ENCODE measurements at regions not wholly inside any gene's neighbourhood (a gene's known extent, or its start where the extent isn't known, plus 50 kb on each side); places are given as distances from the start of the nearest gene placed in this dataset.

GRCh38 chr20:5674176-5674660, 63.4 kb upstream of the GPCPD1 start:
- ChIA-PET CTCF (interaction anchor here in 1 of 2 donors (0.6 kb wide), 1 partner anchor 89 kb away, joined by 3 read pairs; no protein-coding TSS in a partner anchor), POLR2A (no interaction called here)
- no peak overlapping the region for H3K4me3 Mint-ChIP-seq
- Histone ChIP-seq H3K4me1 (ENCODE audit: control insufficient read depth in 1 of 2, extremely low read depth in 1 of 2, insufficient read depth in 2 of 2, low read length in 2 of 2) (peaks cover 0 to 5% of the 10 kb centered on the region in 2 experiments), H3K27me3 (replicated peaks in 1 of 2; ENCODE audit: control insufficient read depth in 2 of 2, extremely low read depth in 1 of 2, insufficient read depth in 2 of 2, low read length in 1 of 2) (peaks cover 0 to 5% of the 10 kb centered on the region in 2 experiments), H3K9me3 (no peaks in the 10 kb centered on the region), H3K27ac (ENCODE audit: low read length) (no peak overlapping the region), H3K36me3 (ENCODE audit: control insufficient read depth in 2 of 2, extremely low read depth in 1 of 2, insufficient read depth in 1 of 2, low read length in 1 of 2) (no peaks in the 10 kb centered on the region), H3K4me3 (ENCODE audit: control insufficient read depth in 1 of 2, extremely low read depth in 1 of 2, low read length in 1 of 2) (no peak overlapping the region)
- no peaks in the 10 kb centered on the region for H3K27me3 Mint-ChIP-seq
- DNase-seq (peak in 1 of 35 experiments; percentile 13), ATAC-seq (replicated peaks in 1 of 4) (peak; percentile 51 to 64 (median 54))
- no peaks in the 10 kb centered on the region for H3K9me3 Mint-ChIP-seq
- no peaks in the 10 kb centered on the region for H3K36me3 Mint-ChIP-seq
- H3K4me1 Mint-ChIP-seq: peaks cover 6 to 9% (median 8%) of the 10 kb centered on the region in 3 donors
- H3K27ac Mint-ChIP-seq: peak overlapping the region; percentile 32 to 50
- WGBS (ENCODE audit: insufficient coverage): no CpG with 5 or more reads among the region's 3 CpGs

- Mint-ChIP-seq H3K36me3 (no peaks in the 10 kb centered on the region), H3K4me3 (no peak overlapping the region), H3K27ac (no peak overlapping the region), H3K9me3 (no peaks in the 10 kb centered on the region), H3K27me3 (no peaks in the 10 kb centered on the region), H3K4me1 (peaks cover 8 to 11% (median 8%) of the 10 kb centered on the region in 3 donors)
- Histone ChIP-seq H3K36me3 (ENCODE audit: control insufficient read depth in 2 of 2, extremely low read depth in 1 of 2, insufficient read depth in 1 of 2, low read length in 1 of 2) (no peaks in the 10 kb centered on the region), H3K4me1 (ENCODE audit: control insufficient read depth in 1 of 2, extremely low read depth in 1 of 2, insufficient read depth in 2 of 2, low read length in 2 of 2) (peaks cover 0 to 5% of the 10 kb centered on the region in 2 experiments), H3K4me3 (ENCODE audit: control insufficient read depth in 1 of 2, extremely low read depth in 1 of 2, low read length in 1 of 2) (no peak overlapping the region), H3K27ac (ENCODE audit: low read length) (no peak overlapping the region), H3K27me3 (replicated peaks in 1 of 2; ENCODE audit: control insufficient read depth in 2 of 2, extremely low read depth in 1 of 2, insufficient read depth in 2 of 2, low read length in 1 of 2) (peaks cover 0 to 5% of the 10 kb centered on the region in 2 experiments), H3K9me3 (no peaks in the 10 kb centered on the region)
- ChIA-PET CTCF (no interaction called here), POLR2A (no interaction called here)
- DNase-seq (no peak), ATAC-seq (replicated peaks in 1 of 4) (no peak)
- 100% methylated on average over 1 of the region's 2 CpGs for WGBS (ENCODE audit: insufficient coverage)
These were observed 60.1 kb upstream of the GPCPD1 start for GRCh38 chr20:5670874-5671273.

- ChIA-PET POLR2A (no interaction called here), CTCF (no interaction called here)
- H3K4me1 Mint-ChIP-seq: peaks cover 8 to 11% (median 8%) of the 10 kb centered on the region in 3 donors
- Histone ChIP-seq H3K27ac (ENCODE audit: low read length) (no peak overlapping the region), H3K9me3 (no peaks in the 10 kb centered on the region), H3K27me3 (replicated peaks in 1 of 2; ENCODE audit: control insufficient read depth in 2 of 2, extremely low read depth in 1 of 2, insufficient read depth in 2 of 2, low read length in 1 of 2) (peaks cover 0 to 5% of the 10 kb centered on the region in 2 experiments), H3K4me1 (ENCODE audit: control insufficient read depth in 1 of 2, extremely low read depth in 1 of 2, insufficient read depth in 2 of 2, low read length in 2 of 2) (peaks cover 0 to 5% of the 10 kb centered on the region in 2 experiments), H3K4me3 (ENCODE audit: control insufficient read depth in 1 of 2, extremely low read depth in 1 of 2, low read length in 1 of 2) (no peak overlapping the region), H3K36me3 (ENCODE audit: control insufficient read depth in 2 of 2, extremely low read depth in 1 of 2, insufficient read depth in 1 of 2, low read length in 1 of 2) (no peaks in the 10 kb centered on the region)
- no peak overlapping the region for H3K4me3 Mint-ChIP-seq
- ATAC-seq (replicated peaks in 1 of 4) (no peak), DNase-seq (no peak)
- WGBS (ENCODE audit: insufficient coverage): no CpG with 5 or more reads among the region's 6 CpGs
- H3K36me3 Mint-ChIP-seq: no peaks in the 10 kb centered on the region
- no peak overlapping the region for H3K27ac Mint-ChIP-seq
- no peaks in the 10 kb centered on the region for H3K9me3 Mint-ChIP-seq
- H3K27me3 Mint-ChIP-seq: no peaks in the 10 kb centered on the region
These were observed 59.3 kb upstream of the GPCPD1 start for GRCh38 chr20:5670036-5670536.

- H3K9me3 Mint-ChIP-seq: no peaks in the 10 kb centered on the region
- DNase-seq: no peak
- no peak overlapping the region for H3K27ac Mint-ChIP-seq
These were observed 57.7 kb upstream of the GPCPD1 start for GRCh38 chr20:5668529-5668868.

GRCh38 chr20:5667705-5668528, 57.1 kb upstream of the GPCPD1 start:
- POLR2A ChIA-PET: no interaction called here
- WGBS (ENCODE audit: insufficient coverage): no CpG with 5 or more reads among the region's 4 CpGs
- no peak for ATAC-seq (replicated peaks in 1 of 4)

More at GRCh38 chr20:5668529-5668868, 57.7 kb upstream of the GPCPD1 start:
- ChIA-PET CTCF (no interaction called here), POLR2A (no interaction called here)
- Mint-ChIP-seq H3K27me3 (no peaks in the 10 kb centered on the region), H3K4me1 (peaks cover 0 to 5% (median 0%) of the 10 kb centered on the region in 3 donors), H3K4me3 (no peak overlapping the region), H3K36me3 (no peaks in the 10 kb centered on the region)
- H3K4me3 ChIP-seq (ENCODE audit: control insufficient read depth in 1 of 2, extremely low read depth in 1 of 2, low read length in 1 of 2): no peak overlapping the region
- 100% methylated on average over 2 of the region's 5 CpGs for WGBS (ENCODE audit: insufficient coverage)
- no peaks in the 10 kb centered on the region for H3K4me1 ChIP-seq (ENCODE audit: control insufficient read depth in 1 of 2, extremely low read depth in 1 of 2, insufficient read depth in 2 of 2, low read length in 2 of 2)
- no peaks in the 10 kb centered on the region for H3K36me3 ChIP-seq (ENCODE audit: control insufficient read depth in 2 of 2, extremely low read depth in 1 of 2, insufficient read depth in 1 of 2, low read length in 1 of 2)
- H3K27ac ChIP-seq (ENCODE audit: low read length): no peak overlapping the region
- no peaks in the 10 kb centered on the region for H3K9me3 ChIP-seq
- H3K27me3 ChIP-seq (replicated peaks in 1 of 2; ENCODE audit: control insufficient read depth in 2 of 2, extremely low read depth in 1 of 2, insufficient read depth in 2 of 2, low read length in 1 of 2): peaks cover 0 to 5% of the 10 kb centered on the region in 2 experiments
- ATAC-seq (replicated peaks in 1 of 4): no peak

GRCh38 chr20:5665417-5665816, 54.6 kb upstream of the GPCPD1 start:
- H3K4me3 ChIP-seq (ENCODE audit: control insufficient read depth in 1 of 2, extremely low read depth in 1 of 2, low read length in 1 of 2): no peak overlapping the region
- no peaks in the 10 kb centered on the region for H3K36me3 Mint-ChIP-seq
- peak in 1 of 4 experiments; percentile 24 for ATAC-seq (replicated peaks in 1 of 4)
- no peak overlapping the region for H3K27ac Mint-ChIP-seq
- H3K4me3 Mint-ChIP-seq: no peak overlapping the region
- WGBS (ENCODE audit: insufficient coverage): no CpG with 5 or more reads among the region's 2 CpGs
- DNase-seq: no peak
- no peak overlapping the region for H3K27ac ChIP-seq (ENCODE audit: low read length)
- no peaks in the 10 kb centered on the region for H3K36me3 ChIP-seq (ENCODE audit: control insufficient read depth in 2 of 2, extremely low read depth in 1 of 2, insufficient read depth in 1 of 2, low read length in 1 of 2)
- H3K27me3 ChIP-seq (replicated peaks in 1 of 2; ENCODE audit: control insufficient read depth in 2 of 2, extremely low read depth in 1 of 2, insufficient read depth in 2 of 2, low read length in 1 of 2): peaks cover 0 to 5% of the 10 kb centered on the region in 2 experiments
- CTCF ChIA-PET: no interaction called here
- H3K9me3 ChIP-seq: no peaks in the 10 kb centered on the region
- no peaks in the 10 kb centered on the region for H3K9me3 Mint-ChIP-seq
- H3K4me1 Mint-ChIP-seq: peaks cover 0 to 5% (median 5%) of the 10 kb centered on the region in 3 donors
- no peaks in the 10 kb centered on the region for H3K4me1 ChIP-seq (ENCODE audit: control insufficient read depth in 1 of 2, extremely low read depth in 1 of 2, insufficient read depth in 2 of 2, low read length in 2 of 2)
- no peaks in the 10 kb centered on the region for H3K27me3 Mint-ChIP-seq
- POLR2A ChIA-PET: no interaction called here

More at GRCh38 chr20:5667705-5668528, 57.1 kb upstream of the GPCPD1 start:
- no peaks in the 10 kb centered on the region for H3K4me1 ChIP-seq (ENCODE audit: control insufficient read depth in 1 of 2, extremely low read depth in 1 of 2, insufficient read depth in 2 of 2, low read length in 2 of 2)
- CTCF ChIA-PET: no interaction called here
- H3K27me3 ChIP-seq (replicated peaks in 1 of 2; ENCODE audit: control insufficient read depth in 2 of 2, extremely low read depth in 1 of 2, insufficient read depth in 2 of 2, low read length in 1 of 2): peaks cover 0 to 5% of the 10 kb centered on the region in 2 experiments
- H3K27ac ChIP-seq (ENCODE audit: low read length): no peak overlapping the region
- no peak for DNase-seq
- Mint-ChIP-seq H3K4me3 (no peak overlapping the region), H3K4me1 (peaks cover 0 to 5% (median under 1%) of the 10 kb centered on the region in 3 donors), H3K27ac (no peak overlapping the region), H3K36me3 (no peaks in the 10 kb centered on the region), H3K27me3 (no peaks in the 10 kb centered on the region), H3K9me3 (no peaks in the 10 kb centered on the region)
- H3K9me3 ChIP-seq: no peaks in the 10 kb centered on the region
- H3K36me3 ChIP-seq (ENCODE audit: control insufficient read depth in 2 of 2, extremely low read depth in 1 of 2, insufficient read depth in 1 of 2, low read length in 1 of 2): no peaks in the 10 kb centered on the region
- no peak overlapping the region for H3K4me3 ChIP-seq (ENCODE audit: control insufficient read depth in 1 of 2, extremely low read depth in 1 of 2, low read length in 1 of 2)

Data from T-cell (primary cell).